Activated T-cell treated with anti-CD3 and anti-CD28 coated beads, Interleukin-2, amount 50 U/mL, for 48 hours (primary cell): ENCODE measurements at regions not wholly inside any gene's neighbourhood (a gene's known extent, or its start where the extent isn't known, plus 50 kb on each side); places are given as distances from the start of the nearest gene placed in this dataset.

Experiments used
- DNase-seq, 2 experiments: peaks; one replicate each; pipeline ENCODE4 v3.0.0-alpha.2; 2020

DNA sequence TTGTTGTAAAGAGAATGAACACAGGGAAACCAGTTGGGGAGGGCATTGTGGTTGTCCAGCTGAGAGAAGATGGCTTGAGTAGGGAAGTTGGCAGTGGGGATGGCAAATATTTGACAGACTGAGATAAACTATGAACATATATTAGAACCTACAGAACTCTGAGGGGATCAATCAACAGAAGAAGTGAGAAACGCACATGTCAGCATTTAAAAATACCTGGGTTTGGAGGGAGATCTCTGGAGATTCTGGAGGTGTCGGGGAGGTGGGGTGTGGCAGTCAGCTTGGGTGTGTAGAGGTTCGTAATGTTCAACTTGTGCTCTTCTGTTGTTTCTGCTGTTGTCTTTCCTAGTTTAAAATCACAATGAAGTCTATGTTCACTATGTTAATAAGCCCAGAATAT, 517.8 kb downstream of the AACS start:
- DNase-seq = no peak

- no peak for DNase-seq
These were observed 521.2 kb downstream of the AACS start for GRCh38 chr12:125586441-125586840.

- DNase-seq = no peak
These were observed 528.0 kb downstream of the AACS start for GRCh38 chr12:125593269-125593668.

DNA sequence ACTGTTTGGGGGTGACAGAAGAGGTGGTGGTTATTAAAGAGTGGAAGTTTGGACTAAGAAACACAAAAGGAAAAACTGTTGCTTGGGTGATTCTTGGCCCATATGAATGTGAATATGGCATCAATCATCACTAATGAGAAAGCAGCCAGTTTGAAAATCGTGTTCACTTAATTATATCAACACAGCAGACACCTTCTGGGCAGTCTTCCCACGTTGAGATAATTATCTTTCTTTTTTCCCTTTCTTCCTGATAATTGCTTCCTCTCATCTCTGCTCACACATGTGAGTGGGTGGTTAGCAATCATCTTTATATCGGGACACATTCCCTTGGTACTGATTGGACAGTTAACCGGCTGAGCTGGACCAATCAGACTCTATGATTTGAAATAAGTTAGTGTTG, 539.7 kb downstream of the AACS start:
- DNase-seq = no peak

GRCh38 chr12:125606312-125606711, 541.1 kb downstream of the AACS start:
- no peak for DNase-seq

DNA sequence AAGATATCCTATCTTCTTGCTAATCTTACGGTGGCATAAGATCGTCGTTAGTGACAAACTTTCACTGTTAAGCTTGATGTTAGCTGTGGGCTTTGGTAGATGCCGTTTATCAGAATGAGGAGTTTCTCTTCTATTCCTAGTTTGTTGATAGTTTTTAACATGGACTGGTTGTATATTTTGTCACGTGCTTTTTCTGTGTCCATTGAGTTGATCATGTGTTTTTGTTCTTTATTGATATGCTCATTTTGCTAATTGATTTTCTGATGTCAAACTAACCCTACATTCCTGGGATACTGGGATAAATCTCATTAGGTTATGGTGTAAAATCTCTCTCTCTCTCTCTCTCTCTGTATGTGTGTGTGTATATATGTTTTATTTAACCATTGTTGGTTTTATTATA, 545.1 kb downstream of the AACS start:
- no peak for DNase-seq

- no peak for DNase-seq
These were observed 545.7 kb downstream of the AACS start for GRCh38 chr12:125610971-125611370.

- DNase-seq = no peak
These were observed 548.8 kb downstream of the AACS start for GRCh38 chr12:125614058-125614457.

DNA sequence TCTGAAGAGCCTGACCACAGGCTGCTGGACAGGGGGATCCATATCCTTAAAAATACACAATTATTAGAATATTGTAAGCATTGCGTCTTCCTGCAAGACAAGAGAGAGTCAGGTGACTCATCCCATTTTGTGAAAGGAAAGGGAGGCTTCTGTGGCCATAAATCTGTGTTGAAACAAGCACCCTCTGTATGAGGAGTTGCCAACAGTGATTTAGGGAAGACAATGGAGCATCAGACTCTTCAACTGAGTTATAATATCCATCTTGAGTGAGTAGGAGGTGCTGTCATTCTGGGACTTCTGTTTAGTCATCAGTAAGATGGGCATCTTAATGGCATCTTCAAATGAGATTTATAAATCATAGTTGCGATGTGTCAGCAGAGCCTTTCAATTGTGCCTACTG, 554.5 kb downstream of the AACS start:
- DNase-seq = no peak

DNA sequence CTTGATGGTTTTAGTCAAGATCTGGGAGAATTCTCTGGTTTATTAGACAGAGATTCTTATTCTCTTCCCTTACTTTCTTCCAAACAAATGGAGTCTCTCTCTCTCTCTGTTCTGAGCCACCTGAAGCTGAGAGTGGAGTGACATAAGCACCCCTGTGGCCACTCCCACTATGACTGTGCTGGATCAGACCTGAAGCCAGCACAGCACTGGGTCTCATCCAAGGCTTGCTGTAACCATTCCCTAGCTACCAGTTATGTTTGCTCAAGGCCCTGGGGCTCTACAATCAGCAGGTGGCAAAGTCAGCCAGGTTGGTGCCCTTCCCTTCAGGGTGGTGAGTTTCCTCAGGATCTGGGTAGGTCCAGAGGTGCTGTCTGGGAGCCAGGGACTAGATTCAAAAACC, 568.5 kb downstream of the AACS start:
- DNase-seq = no peak

GRCh38 chr12:125634813-125635212, 569.6 kb downstream of the AACS start:
- DNase-seq = no peak

- no peak for DNase-seq
These were observed 574.6 kb downstream of the AACS start for GRCh38 chr12:125639826-125640225.

GRCh38 chr12:125643055-125643454, 577.8 kb downstream of the AACS start:
- no peak for DNase-seq

DNA sequence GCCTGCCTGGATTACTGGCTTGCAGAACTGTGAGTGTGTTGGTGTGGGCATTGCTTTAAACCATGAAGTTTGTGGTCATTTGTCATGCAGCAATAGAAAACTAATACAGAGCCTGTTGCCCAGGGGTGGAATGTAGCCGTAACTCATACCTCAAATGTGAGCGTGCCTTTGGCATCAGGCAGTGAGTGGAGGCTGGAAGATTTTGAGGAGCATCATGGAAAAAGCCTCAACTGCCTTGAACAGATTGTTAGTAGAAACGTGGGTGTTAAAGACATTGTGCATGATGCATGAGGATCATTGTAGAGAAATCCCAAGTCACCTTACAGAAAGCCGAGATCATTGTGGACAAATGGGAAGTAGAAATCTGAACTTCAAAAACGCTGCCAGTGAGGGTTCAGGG, 580.5 kb downstream of the AACS start:
- DNase-seq = no peak

DNA sequence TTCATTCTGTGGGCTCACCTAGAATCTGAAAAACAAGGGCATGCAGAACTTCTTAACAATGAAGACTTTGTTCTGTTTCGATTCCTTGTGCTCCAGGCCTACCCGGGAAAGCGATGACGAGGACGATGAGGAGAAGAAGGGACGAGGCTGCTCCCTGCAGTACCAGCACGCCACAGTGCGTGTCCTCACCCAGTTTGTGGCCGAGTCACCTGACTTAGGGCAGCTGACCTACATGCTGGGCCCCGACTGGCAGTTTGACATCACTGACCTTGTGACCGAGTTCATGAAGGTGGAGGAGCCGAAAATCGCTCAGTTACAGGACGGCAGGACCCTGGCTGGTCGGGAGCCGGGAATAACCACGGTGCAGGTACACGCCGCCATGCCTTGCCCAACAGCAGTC, 585.4 kb downstream of the AACS start:
- DNase-seq = no peak

GRCh38 chr12:125651625-125652024, 586.4 kb downstream of the AACS start:
- no peak for DNase-seq

DNA sequence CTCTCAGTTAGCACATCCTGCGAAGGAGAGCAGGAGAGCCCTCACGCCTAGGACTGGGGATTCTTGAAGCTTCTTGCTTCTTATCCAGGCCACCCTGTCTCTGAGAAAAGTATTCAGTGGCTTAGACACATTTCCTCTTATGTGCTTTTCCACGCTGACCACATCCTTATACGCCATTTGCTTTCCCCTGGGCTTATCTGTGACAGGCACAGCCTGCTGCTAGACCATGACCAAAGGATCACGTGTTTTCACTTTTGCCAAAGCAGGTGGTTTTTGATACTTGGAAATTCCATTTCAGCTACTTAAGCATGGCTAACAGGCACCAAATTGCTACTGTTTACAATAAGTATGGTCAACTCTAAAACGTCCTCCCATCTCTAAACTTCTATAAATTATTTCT, 587.4 kb downstream of the AACS start:
- DNase-seq = no peak

DNA sequence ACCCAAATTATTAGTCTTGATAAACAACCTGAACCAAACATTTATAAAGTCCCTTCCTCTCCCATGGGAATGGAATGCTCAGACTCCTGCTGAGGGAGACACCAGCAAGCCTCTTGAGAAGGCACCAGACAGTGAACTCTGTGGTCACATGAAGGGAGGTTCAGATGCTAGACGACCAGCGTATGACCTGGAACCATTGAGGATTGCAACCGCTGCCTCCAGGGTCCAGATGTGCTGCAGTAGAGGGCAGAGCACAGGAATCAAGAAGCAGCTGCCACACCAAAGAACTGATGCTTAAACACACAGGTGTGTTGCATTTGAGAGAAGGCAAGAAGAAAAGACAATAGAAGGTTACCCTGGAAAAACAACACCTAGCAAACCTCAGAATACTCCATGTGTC, 592.4 kb downstream of the AACS start:
- no peak for DNase-seq

DNA sequence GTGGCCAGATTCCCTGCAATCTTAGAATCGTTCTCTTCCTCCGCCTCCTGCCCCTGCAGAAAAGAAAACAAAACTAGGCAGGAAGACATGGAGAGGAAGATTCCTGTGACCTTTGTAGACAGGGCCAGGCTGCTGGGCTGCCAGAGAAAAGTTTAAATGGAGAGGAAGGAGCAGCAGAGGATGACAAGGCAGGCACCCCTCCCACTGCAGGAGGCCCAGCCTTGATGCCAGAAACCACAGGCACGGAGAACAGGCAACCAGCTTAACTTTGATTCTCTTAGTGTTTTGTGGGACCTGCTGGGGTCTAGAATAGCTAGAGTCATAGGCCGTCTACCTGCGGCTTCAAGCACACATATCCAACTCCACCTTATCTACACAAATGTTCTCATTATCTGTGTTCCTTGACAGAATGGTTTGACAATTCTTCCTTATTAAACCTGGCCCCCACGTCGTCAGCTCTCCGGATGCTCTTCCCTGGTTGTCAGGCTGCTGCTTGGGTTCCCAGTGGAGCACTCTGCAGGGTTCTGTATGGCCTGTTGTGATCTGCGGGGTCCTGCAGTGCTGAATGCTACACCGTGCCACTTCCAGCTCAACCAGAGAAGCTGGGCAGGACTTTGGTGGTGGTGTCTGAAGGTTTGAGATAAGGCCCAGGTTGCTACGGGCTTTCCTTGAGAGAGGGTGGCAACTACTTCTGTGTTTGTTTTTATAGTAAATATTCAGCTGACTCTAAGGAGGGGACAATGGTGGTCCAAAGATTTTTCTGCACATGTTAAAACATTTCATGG, 609.5 kb downstream of the AACS start:
- DNase-seq = no peak

DNA sequence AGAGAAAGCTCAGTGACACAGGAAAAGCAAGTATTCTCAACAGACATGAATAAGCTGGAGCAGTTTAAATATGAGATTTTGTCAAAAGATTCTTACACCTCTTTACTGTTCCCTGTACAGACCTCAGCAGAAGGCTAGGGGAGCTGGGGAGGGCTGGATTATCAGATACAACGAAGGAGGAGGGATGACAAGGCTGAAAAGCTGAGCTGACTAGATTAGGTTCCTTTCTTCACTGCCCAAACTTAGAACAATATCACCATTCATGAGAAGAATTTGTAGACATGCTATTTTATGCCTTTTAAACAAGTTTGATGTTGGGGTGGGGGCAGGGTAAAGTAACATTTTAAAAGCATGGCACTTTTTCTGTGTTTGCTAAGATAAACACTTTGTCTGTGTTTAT, 611.1 kb downstream of the AACS start:
- DNase-seq = no peak

DNA sequence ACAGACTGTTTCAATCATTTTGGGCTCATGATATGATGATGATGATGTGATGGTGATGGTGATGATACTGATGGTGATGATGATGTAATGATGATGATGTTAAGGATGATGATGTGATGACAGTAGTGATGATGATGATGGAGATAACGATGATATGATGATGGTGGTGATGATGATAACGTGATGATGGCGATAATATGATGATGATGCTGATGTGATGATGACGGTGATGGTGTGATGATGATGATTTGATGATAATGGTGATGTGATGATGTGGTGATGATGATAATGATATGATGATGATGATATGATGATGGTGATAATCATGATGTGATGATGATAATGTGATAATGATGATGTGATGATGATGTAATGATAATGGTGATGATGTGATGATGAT, 612.6 kb downstream of the AACS start:
- DNase-seq = no peak

GRCh38 chr12:125678589-125678993, 613.4 kb downstream of the AACS start:
- DNase-seq = no peak

DNA sequence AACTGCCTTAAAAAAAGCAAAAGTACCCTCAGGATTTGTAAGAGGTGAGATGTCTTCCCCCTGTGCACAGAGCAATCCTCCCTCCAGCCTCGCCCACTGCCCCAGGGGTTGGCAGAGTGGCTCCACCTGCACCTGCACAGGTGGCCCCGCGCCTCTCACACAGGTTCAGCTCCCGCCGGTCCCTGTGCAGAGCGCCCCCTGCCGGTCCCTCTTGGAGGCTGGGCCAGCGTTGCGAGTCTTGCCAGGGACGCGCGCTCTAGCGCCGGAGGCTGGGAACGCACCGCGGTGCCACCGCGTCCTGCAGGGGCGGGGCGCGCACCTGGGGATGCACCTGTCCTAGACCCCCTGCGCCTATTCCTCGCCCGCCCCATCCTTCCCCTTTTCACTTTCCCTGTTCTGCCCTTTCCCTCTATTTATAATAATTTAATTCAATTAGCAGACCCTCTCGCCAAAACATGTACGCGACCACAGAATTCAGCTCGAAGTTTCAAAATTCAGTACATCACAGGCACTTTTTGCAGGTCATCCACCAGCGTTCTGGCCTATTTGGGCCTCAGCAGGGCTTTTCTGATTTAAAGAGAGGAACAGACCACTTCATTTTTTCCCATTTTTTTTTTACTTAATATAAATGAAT, 618.6 kb downstream of the AACS start:
- DNase-seq = peak; percentile 68 to 70

DNA sequence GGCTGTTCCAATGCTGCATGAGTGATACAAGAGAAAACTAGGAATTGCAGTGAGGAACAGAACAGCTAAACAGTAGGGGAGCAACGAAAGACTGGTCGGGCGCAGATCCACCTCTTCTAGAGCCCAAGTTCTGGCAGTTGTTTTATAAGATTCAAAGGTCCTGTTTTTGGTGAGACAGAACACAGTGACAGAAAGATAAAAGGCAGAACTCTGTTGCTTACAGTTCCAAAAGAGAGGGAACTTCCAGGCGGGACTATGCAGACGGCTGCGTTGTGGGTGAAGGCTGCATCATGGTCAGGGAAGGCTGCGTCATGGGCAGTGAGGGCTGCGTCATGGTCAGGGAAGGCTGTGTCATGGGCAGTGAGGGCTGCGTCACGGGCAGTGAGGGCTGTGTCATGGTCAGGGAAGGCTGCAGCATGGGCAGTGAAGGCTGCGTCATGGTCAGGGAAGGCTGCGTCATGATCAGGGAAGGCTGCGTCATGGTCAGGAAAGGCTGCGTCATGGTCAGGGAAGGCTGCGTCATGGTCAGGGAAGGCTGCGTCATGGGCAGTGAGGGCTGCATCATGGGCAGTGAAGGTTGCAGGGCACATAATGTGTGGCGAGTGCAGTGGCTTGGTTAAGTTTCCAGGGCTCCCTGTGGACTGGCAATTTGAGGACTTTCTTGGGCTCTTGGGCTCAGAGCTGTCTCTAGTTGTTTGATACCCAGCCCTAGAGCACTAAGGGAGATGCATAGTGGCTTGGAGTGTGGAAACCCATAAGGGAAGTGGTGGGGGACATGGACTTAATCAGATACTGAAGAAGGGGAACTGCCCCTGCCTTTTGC, 619.9 kb downstream of the AACS start:
- no peak for DNase-seq
